ENCODE measurements at regions not wholly inside any gene's neighbourhood (a gene's known extent, or its start where the extent isn't known, plus 50 kb on each side); places are given as distances from the start of the nearest gene placed in this dataset.

- no peak for TF ChIP-seq CTCF (IDR thresholded peaks at IDR 0.05)
- TF ChIP-seq EZH2 (IDR thresholded peaks at IDR 0.05): no peak
- TF ChIP-seq EZH2phosphoT487 (IDR thresholded peaks at IDR 0.05): no peak
Observed at GRCh38 chr2:108145557-108146326, 94.0 kb upstream of the SULT1C3 start.

All from neural progenitor cell (in vitro differentiated cells).